H1 (cell line): ENCODE measurements at regions not wholly inside any gene's neighbourhood (a gene's known extent, or its start where the extent isn't known, plus 50 kb on each side); places are given as distances from the start of the nearest gene placed in this dataset.

Experiments used
- POLR2A ChIP-seq, 2 experiments: IDR thresholded peaks; 1 replicate in 1 of 2; 2 replicates in 1 of 2; pipeline ENCODE4 v1.6.1; 2011; ENCODE audit warnings: low read depth in 2 of 2, low read length in 2 of 2, mild to moderate bottlenecking in 2 of 2; ENCODE audit errors: control extremely low read depth in 1 of 2
- POLR2AphosphoS5 ChIP-seq: IDR thresholded peaks from 2 replicates; pipeline ENCODE4 v1.6.1; 2011; ENCODE audit warnings: low read depth, low read length
- SIN3A ChIP-seq, 2 experiments: IDR thresholded peaks in 1 of 2; conservative IDR thresholded peaks in 1 of 2; 2 replicates each; pipeline ENCODE4 v1.6.1; 2011 to 2012; ENCODE audit warnings: low read length in 2 of 2, improper control_type of control experiment in 1 of 2, low read depth in 1 of 2, mild to moderate bottlenecking in 1 of 2
- TBP ChIP-seq: IDR thresholded peaks from 2 replicates; pipeline ENCODE4 v1.6.1; 2011; ENCODE audit warnings: low read depth, low read length, improper control_type of control experiment
- TF ChIP-seq, protein P1 (sequence below): IDR thresholded peaks from 2 replicates; pipeline ENCODE4 v1.6.1; 2012; ENCODE audit warnings: inconsistent platforms
- TF ChIP-seq, protein P2 (sequence below), 3 experiments: IDR thresholded peaks; 1 replicate in 2 of 3; 2 replicates in 1 of 3; pipeline versions ENCODE4 v1.5.1 to v1.6.1; 2011; ENCODE audit warnings: low read length in 3 of 3, mild to moderate bottlenecking in 3 of 3, inconsistent platforms in 2 of 3, low read depth in 1 of 3, moderate library complexity in 1 of 3; ENCODE audit not compliant: insufficient read depth in 1 of 3; ENCODE audit errors: control extremely low read depth in 1 of 3

DNA sequence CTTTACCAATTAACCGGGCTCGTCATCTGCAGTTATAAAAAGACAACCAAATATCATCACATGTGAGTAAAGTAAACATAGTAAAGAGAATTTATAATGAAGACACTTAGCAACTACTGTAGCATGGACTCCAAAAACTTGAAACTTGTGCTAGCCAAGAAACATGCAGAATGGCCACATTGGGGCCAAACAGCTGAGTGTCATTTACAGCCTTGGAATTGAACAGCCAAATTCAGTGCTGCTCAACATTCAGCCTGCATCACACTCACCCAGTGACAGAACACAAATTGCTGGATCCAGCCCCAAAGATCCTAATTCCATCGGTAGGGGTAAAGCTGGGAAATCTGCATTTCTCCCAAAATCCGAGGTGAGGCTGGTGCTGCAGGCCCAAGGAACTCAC, 224.8 kb upstream of the GYPC start:
- TF ChIP-seq, protein P1, sequence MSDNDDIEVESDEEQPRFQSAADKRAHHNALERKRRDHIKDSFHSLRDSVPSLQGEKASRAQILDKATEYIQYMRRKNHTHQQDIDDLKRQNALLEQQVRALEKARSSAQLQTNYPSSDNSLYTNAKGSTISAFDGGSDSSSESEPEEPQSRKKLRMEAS = no peak
- TF ChIP-seq, protein P2, sequence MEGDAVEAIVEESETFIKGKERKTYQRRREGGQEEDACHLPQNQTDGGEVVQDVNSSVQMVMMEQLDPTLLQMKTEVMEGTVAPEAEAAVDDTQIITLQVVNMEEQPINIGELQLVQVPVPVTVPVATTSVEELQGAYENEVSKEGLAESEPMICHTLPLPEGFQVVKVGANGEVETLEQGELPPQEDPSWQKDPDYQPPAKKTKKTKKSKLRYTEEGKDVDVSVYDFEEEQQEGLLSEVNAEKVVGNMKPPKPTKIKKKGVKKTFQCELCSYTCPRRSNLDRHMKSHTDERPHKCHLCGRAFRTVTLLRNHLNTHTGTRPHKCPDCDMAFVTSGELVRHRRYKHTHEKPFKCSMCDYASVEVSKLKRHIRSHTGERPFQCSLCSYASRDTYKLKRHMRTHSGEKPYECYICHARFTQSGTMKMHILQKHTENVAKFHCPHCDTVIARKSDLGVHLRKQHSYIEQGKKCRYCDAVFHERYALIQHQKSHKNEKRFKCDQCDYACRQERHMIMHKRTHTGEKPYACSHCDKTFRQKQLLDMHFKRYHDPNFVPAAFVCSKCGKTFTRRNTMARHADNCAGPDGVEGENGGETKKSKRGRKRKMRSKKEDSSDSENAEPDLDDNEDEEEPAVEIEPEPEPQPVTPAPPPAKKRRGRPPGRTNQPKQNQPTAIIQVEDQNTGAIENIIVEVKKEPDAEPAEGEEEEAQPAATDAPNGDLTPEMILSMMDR (IDR thresholded peaks at IDR 0.05; ENCODE audit: control extremely low read depth in 1 of 3, insufficient read depth in 1 of 3, low read depth in 1 of 3, low read length in 3 of 3) = no peak
- no peak for TF ChIP-seq SIN3A (conservative IDR thresholded peaks at IDR 0.05 in 1 of 2, IDR thresholded peaks at IDR 0.05 in 1 of 2; ENCODE audit: low read depth in 1 of 2, low read length in 2 of 2)
- no peak for TF ChIP-seq POLR2AphosphoS5
- no peak for TF ChIP-seq TBP
- TF ChIP-seq POLR2A (IDR thresholded peaks at IDR 0.05; ENCODE audit: control extremely low read depth in 1 of 2, low read depth in 2 of 2, low read length in 2 of 2) = no peak
